Ishikawa (cell line): ENCODE measurements at regions not wholly inside any gene's neighbourhood (a gene's known extent, or its start where the extent isn't known, plus 50 kb on each side); places are given as distances from the start of the nearest gene placed in this dataset.

Experiments used
- EP300 ChIP-seq: IDR thresholded peaks from 2 replicates; pipeline ENCODE4 v1.6.1; 2012; ENCODE audit warnings: borderline replicate concordance
- RAD21 ChIP-seq: IDR thresholded peaks from 2 replicates; pipeline ENCODE4 v1.6.1; 2012; ENCODE audit warnings: low read depth
- TAF1 ChIP-seq: IDR thresholded peaks from 2 replicates; pipeline ENCODE4 v1.6.1; 2012; ENCODE audit warnings: low read depth, mild to moderate bottlenecking
- TEAD4 ChIP-seq: IDR thresholded peaks from 2 replicates; pipeline ENCODE4 v1.6.1; 2012
- YY1 ChIP-seq: IDR thresholded peaks from 2 replicates; pipeline ENCODE4 v1.6.1; 2012; ENCODE audit warnings: low read depth

DNA sequence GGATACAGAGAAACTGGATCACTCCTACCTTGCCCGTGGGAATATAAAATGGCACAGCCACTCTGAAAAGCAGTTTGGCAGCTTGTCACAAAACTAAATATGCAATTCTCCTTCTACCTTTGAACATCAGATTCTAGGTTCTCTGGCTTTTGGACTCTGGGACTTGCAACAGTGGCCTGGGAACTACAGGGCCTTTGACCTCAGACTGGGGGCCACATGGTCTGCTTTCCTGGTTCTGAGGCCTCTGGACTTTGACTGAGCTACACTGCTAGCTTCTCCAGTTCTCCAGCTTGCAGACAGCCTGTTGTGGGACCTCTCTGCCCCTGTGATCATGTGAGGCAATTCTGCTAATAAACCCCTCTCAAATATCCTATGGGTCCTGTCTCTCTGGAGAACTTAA lies 168.8 kb downstream of the CDH26 start:
- TF ChIP-seq RAD21 (no peak), TAF1 (no peak), YY1 (no peak), TEAD4 (no peak), EP300 (no peak)
